ENCODE measurements at regions not wholly inside any gene's neighbourhood (a gene's known extent, or its start where the extent isn't known, plus 50 kb on each side); places are given as distances from the start of the nearest gene placed in this dataset.
"Not testable (repeated sequence)": the region's sequence is repeated elsewhere in the genome, so short reads cannot be mapped to it uniquely, and the experiment has no call there.

DNA sequence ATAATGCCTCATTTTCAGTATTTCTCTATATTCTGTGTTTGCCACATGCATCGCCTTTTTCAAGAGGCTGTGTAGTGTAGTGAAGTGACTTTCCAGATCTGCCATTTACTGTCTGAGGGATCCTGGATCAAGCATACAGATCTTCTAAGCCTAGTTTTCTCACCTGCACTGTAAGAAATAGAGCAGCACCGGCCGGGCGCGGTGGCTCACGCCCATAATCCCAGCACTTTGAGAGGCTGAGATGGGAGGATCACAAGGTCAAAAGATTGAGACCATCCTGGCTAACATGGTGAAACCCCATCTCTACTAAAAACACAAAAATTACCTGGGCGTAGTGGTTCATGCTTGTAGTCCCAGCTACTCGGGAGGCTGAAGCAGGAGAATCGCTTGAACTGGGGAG is 1387.5 kb downstream of the AACS start:
- H3K4me1 Mint-ChIP-seq, H3K27ac Mint-ChIP-seq, H3K36me3 Mint-ChIP-seq, H3K27me3 Mint-ChIP-seq, H3K4me3 Mint-ChIP-seq: not testable (repeated sequence)
- peaks cover 4 to 10% (median 6%) of the 10 kb centered on the region in 3 donors for H3K9me3 Mint-ChIP-seq

- H3K9me3 Mint-ChIP-seq: peaks cover 1 to 13% (median 4%) of the 10 kb centered on the region in 3 donors
- H3K27me3 Mint-ChIP-seq: no peaks in the 10 kb centered on the region
- H3K27ac Mint-ChIP-seq: no peak overlapping the region
Observed at GRCh38 chr12:126454581-126454980, 1389.3 kb downstream of the AACS start.

DNA sequence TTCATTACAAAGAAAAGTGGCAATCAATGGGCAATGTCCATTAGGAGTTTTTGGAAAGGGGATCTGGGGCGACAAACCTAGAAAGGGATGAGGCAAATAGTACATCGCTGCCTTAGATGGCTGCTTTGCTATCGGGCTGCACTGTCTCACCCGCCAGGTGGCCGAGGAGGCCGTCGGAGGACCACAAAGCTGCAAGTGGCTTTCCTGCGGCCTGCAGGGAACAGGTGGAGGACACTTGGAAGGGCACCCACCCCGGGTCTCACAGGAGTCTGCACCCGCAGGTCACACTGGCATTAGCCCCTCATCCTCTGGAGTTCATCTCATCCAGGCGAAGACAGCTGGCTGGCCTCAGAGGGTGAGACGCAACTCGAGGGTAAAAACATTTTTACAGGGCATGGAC is 1392.5 kb downstream of the AACS start:
- Mint-ChIP-seq H3K27ac (no peak overlapping the region), H3K4me3 (no peak overlapping the region), H3K4me1 (no peaks in the 10 kb centered on the region), H3K27me3 (no peaks in the 10 kb centered on the region), H3K9me3 (peaks cover 0 to 12% (median 1%) of the 10 kb centered on the region in 3 donors), H3K36me3 (peaks cover 4% of the 10 kb centered on the region)

More at GRCh38 chr12:126454581-126454980, 1389.3 kb downstream of the AACS start:
- no peak overlapping the region for H3K4me3 Mint-ChIP-seq
- H3K4me1 Mint-ChIP-seq: no peaks in the 10 kb centered on the region
- peaks cover 4% of the 10 kb centered on the region for H3K36me3 Mint-ChIP-seq

- H3K27me3 Mint-ChIP-seq: no peaks in the 10 kb centered on the region
- H3K36me3 Mint-ChIP-seq: no peaks in the 10 kb centered on the region
- H3K4me3 Mint-ChIP-seq: no peak overlapping the region
- no peaks in the 10 kb centered on the region for H3K4me1 Mint-ChIP-seq
- peaks cover 3 to 5% (median 5%) of the 10 kb centered on the region in 3 donors for H3K9me3 Mint-ChIP-seq
- no peak overlapping the region for H3K27ac Mint-ChIP-seq
Observed at GRCh38 chr12:126464153-126464552, 1398.9 kb downstream of the AACS start.

DNA sequence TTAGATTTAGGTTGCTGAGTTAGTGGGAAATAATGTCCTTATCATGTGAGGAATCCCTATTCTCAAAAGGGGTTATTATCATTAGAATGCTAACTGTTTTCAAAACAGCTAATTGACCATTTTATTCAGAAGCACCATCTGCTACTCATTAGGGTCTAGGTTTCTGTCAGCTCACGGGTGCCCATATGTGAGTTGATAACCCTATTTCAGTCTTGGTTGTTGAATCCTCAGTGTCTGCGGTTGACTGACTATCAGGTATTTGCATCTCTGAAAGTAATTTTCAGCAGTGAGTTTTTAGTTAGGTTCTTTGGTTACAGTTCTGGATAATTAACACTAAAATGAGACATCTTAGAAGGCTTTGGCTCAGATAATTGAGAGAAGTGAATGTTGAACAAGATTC is 1404.0 kb downstream of the AACS start:
- H3K27me3 Mint-ChIP-seq: no peaks in the 10 kb centered on the region
- H3K36me3 Mint-ChIP-seq: no peaks in the 10 kb centered on the region
- peaks cover 0 to 18% (median 7%) of the 10 kb centered on the region in 3 donors for H3K9me3 Mint-ChIP-seq
- H3K27ac Mint-ChIP-seq: no peak overlapping the region
- no peak overlapping the region for H3K4me3 Mint-ChIP-seq
- no peaks in the 10 kb centered on the region for H3K4me1 Mint-ChIP-seq

- Mint-ChIP-seq H3K27me3 (no peaks in the 10 kb centered on the region), H3K4me1 (no peaks in the 10 kb centered on the region), H3K4me3 (no peak overlapping the region), H3K36me3 (no peaks in the 10 kb centered on the region), H3K27ac (no peak overlapping the region), H3K9me3 (peaks cover 4 to 32% (median 11%) of the 10 kb centered on the region in 3 donors)
Observed at GRCh38 chr12:126474703-126475102, 1409.5 kb downstream of the AACS start.

- H3K4me3 Mint-ChIP-seq: no peak overlapping the region
- H3K4me1 Mint-ChIP-seq: no peaks in the 10 kb centered on the region
- H3K9me3 Mint-ChIP-seq: peaks cover 4 to 12% (median 6%) of the 10 kb centered on the region in 3 donors
Observed at GRCh38 chr12:126480451-126480850, 1415.2 kb downstream of the AACS start.

DNA sequence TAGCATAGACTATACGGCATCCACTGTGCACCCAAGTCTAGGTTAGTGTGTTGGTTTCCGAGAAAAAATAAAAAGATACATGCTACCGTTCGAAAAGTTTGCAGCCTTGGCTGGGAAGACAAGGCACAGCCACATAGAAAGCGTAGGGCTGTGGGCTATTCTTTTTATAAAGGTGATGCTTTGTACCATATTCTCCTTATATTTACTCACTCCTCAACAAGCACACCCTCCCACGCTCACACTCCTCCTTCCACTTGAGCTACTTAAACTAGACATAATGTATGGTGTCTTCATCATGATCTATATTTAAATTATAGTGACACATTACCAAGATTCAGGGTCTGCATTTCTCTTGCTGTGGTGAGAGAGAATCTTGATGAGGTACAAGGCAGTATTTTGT is 1416.5 kb downstream of the AACS start:
- no peaks in the 10 kb centered on the region for H3K4me1 Mint-ChIP-seq
- no peaks in the 10 kb centered on the region for H3K27me3 Mint-ChIP-seq
- H3K9me3 Mint-ChIP-seq: peaks cover 4 to 10% (median 6%) of the 10 kb centered on the region in 3 donors
- H3K4me3 Mint-ChIP-seq: no peak overlapping the region
- peak overlapping the region in 1 of 3 donors; percentile 53 for H3K27ac Mint-ChIP-seq
- H3K36me3 Mint-ChIP-seq: no peaks in the 10 kb centered on the region

More at GRCh38 chr12:126480451-126480850, 1415.2 kb downstream of the AACS start:
- Mint-ChIP-seq H3K27ac (no peak overlapping the region), H3K27me3 (no peaks in the 10 kb centered on the region), H3K36me3 (no peaks in the 10 kb centered on the region)

DNA sequence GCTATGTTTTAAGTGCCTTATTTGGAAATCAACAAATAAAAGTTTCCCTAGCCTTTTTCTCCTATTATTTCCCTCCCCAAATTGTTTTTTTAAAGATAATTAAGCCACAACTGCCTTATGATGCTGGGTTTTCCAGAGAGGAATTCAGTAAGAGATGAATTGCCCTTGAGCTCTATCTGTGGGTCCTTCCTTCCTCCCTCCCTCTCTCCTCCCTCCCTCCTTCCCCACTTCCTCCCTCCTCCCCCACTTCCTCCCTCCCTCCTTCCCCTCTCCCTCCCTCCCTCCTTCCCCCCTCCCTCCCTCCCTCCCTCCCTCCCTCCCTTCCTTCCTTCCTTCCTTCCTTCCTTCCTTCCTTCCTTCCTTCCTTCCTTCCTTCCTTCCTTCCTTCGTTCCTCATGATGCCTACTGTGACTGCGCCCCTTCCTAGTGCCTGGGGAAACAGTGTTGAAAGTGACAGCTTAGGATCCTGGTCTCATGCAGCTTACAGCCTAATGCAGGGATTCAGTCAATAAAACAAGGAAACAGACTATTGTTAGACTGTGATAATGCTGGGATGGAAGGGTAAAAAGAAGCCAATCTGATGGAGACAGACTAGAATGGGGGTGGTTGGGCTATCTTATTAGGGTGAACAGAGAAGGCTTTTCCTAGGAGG is 1417.1 kb downstream of the AACS start:
- no peak overlapping the region for H3K4me3 Mint-ChIP-seq
- H3K27me3 Mint-ChIP-seq: no peaks in the 10 kb centered on the region
- no peaks in the 10 kb centered on the region for H3K4me1 Mint-ChIP-seq
- H3K36me3 Mint-ChIP-seq: no peaks in the 10 kb centered on the region
- peaks cover 2 to 6% (median 5%) of the 10 kb centered on the region in 3 donors for H3K9me3 Mint-ChIP-seq
- H3K27ac Mint-ChIP-seq: no peak overlapping the region

DNA sequence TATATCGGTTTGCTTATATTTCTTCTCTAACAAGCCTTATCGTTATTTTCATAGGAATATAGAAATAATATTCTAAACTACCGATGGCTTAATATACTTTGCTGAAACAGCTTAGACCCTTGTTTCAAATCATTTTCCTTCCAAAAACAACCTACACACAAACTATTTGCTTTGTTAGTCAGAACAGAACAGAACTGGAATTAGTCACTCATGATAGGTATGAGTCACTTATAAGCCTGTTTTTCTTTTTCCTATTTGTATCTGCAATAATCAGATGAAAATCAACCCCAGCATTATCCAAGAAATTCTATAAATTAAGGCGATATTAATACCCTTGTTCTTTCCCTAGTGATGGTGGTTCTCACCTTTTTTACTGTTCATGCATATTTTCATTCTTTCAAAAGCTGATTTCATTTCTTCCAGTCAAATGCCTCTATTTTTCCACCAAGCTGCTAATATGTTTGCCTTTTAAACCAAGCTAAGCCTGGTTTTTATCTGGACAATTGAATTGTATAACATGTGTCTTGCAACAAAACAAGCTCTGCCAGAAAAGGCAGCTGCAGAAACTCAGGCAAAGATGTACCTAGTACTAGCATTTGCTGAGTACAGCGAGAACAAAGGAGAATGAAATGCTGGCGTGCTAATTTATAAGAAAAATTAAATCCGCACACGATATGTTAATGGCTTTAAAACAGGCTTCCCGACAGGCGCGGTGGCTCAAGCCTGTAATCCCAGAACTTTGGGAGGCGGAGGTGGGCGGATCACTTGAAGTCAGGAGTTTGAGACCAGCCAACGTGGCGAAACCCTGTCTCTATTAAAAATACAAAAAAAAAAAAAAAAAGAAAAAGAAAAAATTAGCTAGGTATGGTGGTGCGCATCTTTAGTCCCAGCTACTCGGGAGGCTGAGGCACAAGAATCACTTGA is 1418.2 kb downstream of the AACS start:
- H3K36me3 Mint-ChIP-seq: no peaks in the 10 kb centered on the region
- H3K27ac Mint-ChIP-seq: no peak overlapping the region
- peaks cover 2 to 3% (median 3%) of the 10 kb centered on the region in 3 donors for H3K9me3 Mint-ChIP-seq
- no peaks in the 10 kb centered on the region for H3K4me1 Mint-ChIP-seq
- H3K27me3 Mint-ChIP-seq: no peaks in the 10 kb centered on the region
- no peak overlapping the region for H3K4me3 Mint-ChIP-seq

DNA sequence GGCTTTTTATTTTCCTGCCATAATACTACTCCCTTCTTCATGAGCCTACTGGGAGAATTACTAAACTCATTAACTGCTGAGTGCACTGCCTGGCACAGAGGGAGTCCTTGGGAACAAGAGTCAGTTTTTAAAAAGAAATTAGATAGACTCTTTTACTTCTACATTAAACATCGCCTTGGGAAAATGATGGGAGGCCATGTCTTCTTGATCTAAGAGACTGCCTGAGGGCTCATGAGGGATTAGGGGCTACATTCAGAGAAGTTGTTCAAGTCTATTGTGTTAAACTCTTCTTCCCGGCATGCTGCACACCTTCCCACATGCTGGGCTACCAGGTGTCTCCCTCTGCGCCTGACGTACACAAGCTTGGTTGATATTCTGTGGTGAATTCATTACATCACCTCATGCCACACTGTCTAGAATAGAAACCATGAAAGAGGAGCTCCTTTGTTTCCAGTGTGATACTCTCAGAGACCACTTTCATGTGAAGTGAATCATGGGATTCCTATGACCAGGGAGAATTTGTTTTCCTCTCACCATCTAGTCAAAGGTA is 1422.3 kb downstream of the AACS start:
- no peak overlapping the region for H3K4me3 Mint-ChIP-seq

DNA sequence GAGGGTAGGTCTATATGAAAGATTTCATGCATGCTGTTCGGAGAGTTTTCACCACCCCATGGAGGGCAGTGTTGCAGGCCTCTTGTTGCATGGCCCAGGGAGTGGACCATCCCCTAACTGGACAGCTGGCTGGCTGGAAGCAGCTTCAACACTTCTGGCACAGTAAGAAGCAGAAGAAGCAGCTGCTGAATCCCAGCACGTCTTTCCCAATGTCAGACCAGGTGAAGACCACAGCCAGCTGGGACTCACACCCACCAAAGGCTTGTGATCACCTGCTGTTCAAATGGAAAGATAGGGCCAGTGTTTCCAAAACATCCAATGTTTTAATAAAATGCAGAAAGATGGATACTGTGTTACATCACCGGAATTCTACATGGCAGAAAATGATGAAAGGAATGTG is 1423.6 kb downstream of the AACS start:
- peaks cover 5 to 15% (median 8%) of the 10 kb centered on the region in 3 donors for H3K9me3 Mint-ChIP-seq
- no peaks in the 10 kb centered on the region for H3K36me3 Mint-ChIP-seq
- H3K4me1 Mint-ChIP-seq: no peaks in the 10 kb centered on the region
- no peak overlapping the region for H3K4me3 Mint-ChIP-seq
- H3K27ac Mint-ChIP-seq: no peak overlapping the region
- H3K27me3 Mint-ChIP-seq: no peaks in the 10 kb centered on the region

More for the DNA sequence above, 1422.3 kb downstream of the AACS start:
- H3K9me3 Mint-ChIP-seq: peaks cover 6 to 18% (median 8%) of the 10 kb centered on the region in 3 donors
- H3K27me3 Mint-ChIP-seq: no peaks in the 10 kb centered on the region
- H3K27ac Mint-ChIP-seq: no peak overlapping the region
- no peaks in the 10 kb centered on the region for H3K4me1 Mint-ChIP-seq
- no peaks in the 10 kb centered on the region for H3K36me3 Mint-ChIP-seq

DNA sequence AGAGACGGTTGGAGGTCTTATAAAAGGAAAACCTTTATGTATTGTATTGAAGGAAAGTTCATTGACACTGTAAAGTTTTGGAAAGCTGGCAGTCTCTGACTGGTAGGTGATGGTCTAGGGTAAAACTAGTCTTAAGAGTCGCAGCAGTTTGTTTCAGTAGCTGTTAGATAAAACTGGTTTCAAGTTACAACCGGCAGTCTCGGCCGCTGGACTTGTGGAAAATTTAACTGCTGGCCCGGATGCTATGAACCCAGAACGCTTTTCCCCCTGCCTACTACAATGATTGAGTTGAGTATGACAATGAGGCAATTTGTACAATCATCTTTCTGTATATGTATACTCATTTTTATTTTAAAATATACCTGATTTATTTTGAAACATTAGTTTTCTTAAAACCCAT is 1426.9 kb downstream of the AACS start:
- Mint-ChIP-seq H3K4me3 (no peak overlapping the region), H3K36me3 (no peaks in the 10 kb centered on the region), H3K27me3 (no peaks in the 10 kb centered on the region), H3K27ac (no peak overlapping the region), H3K9me3 (peaks cover 5 to 15% (median 6%) of the 10 kb centered on the region in 3 donors), H3K4me1 (no peaks in the 10 kb centered on the region)

- Mint-ChIP-seq H3K27ac (no peak overlapping the region), H3K4me1 (no peaks in the 10 kb centered on the region), H3K4me3 (no peak overlapping the region), H3K36me3 (no peaks in the 10 kb centered on the region), H3K27me3 (no peaks in the 10 kb centered on the region), H3K9me3 (peaks cover 5 to 13% (median 5%) of the 10 kb centered on the region in 3 donors)
Observed at GRCh38 chr12:126493366-126494108, 1428.3 kb downstream of the AACS start.

DNA sequence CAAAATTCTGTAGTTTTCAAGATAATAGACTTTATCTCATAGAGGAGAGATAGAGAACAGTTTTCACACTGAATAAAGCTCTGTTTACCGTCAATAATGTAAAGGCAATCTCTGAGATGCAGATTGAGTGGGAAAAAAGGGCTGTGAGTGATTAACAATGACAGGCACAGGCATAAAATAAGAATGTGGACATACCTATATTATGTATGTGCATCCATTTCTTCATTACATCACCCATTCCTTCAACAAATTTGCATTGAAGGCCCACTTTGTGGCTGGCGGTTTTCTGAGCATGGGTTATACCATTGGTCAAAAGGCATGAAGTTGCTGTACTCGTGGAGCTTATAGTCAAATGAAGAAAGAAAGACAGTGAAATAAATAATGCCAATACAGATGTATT is 1431.0 kb downstream of the AACS start:
- Mint-ChIP-seq H3K27ac (no peak overlapping the region), H3K9me3 (peaks cover 0 to 2% (median 0%) of the 10 kb centered on the region in 3 donors), H3K4me1 (no peaks in the 10 kb centered on the region)

More for the DNA sequence above, 1431.0 kb downstream of the AACS start:
- Mint-ChIP-seq H3K36me3 (no peaks in the 10 kb centered on the region), H3K27me3 (no peaks in the 10 kb centered on the region), H3K4me3 (no peak overlapping the region)

All from IgD-negative memory B cell (primary cell).